UCSD-AML1 (cell line): ENCODE measurements at regions not wholly inside any gene's neighbourhood (a gene's known extent, or its start where the extent isn't known, plus 50 kb on each side); places are given as distances from the start of the nearest gene placed in this dataset.
"Not testable (repeated sequence)": the region's sequence is repeated elsewhere in the genome, so short reads cannot be mapped to it uniquely, and the experiment has no call there.

Experiments used
- DNase-seq: peaks from one replicate; lab custom pipeline; 2025; ENCODE audit not compliant: unreplicated experiment; lab: John Stamatoyannopoulos, UW

- DNase-seq, result no peak
Measured at GRCh38 chr14:30356438-30357202, 202.3 kb upstream of the G2E3 start.

GRCh38 chr14:30357791-30358190 is 201.2 kb upstream of the G2E3 start:
- no peak for DNase-seq

GRCh38 chr14:30362369-30363218 is 196.4 kb upstream of the G2E3 start:
- no peak for DNase-seq

- not testable (repeated sequence) for DNase-seq
Measured at GRCh38 chr14:30363219-30363880, 195.6 kb upstream of the G2E3 start.

- no peak for DNase-seq
Measured at GRCh38 chr14:30369502-30370180, 189.3 kb upstream of the G2E3 start.

- no peak for DNase-seq
Measured at GRCh38 chr14:30373053-30373452, 185.9 kb upstream of the G2E3 start.

- DNase-seq, result no peak
Measured at GRCh38 chr14:30373526-30373925, 185.4 kb upstream of the G2E3 start.

GRCh38 chr14:30375296-30375892 is 183.6 kb upstream of the G2E3 start:
- peak; percentile 64 for DNase-seq

GRCh38 chr14:30381861-30382480 is 177.0 kb upstream of the G2E3 start:
- DNase-seq, result no peak

GRCh38 chr14:30385925-30386324 is 173.0 kb upstream of the G2E3 start:
- no peak for DNase-seq

GRCh38 chr14:30387871-30388270 is 171.1 kb upstream of the G2E3 start:
- DNase-seq, result no peak

- no peak for DNase-seq
Measured at GRCh38 chr14:30389134-30389876, 169.7 kb upstream of the G2E3 start.

- DNase-seq, result no peak
Measured at GRCh38 chr14:30389877-30390385, 169.0 kb upstream of the G2E3 start.

GRCh38 chr14:30395065-30395464 is 163.9 kb upstream of the G2E3 start:
- no peak for DNase-seq

GRCh38 chr14:30402846-30403245 is 156.1 kb upstream of the G2E3 start:
- no peak for DNase-seq

GRCh38 chr14:30403791-30404190 is 155.2 kb upstream of the G2E3 start:
- DNase-seq, result no peak

GRCh38 chr14:30409508-30410015 is 149.4 kb upstream of the G2E3 start:
- DNase-seq, result not testable (repeated sequence)

GRCh38 chr14:30410986-30411385 is 148.0 kb upstream of the G2E3 start:
- no peak for DNase-seq

GRCh38 chr14:30413184-30413583 is 145.8 kb upstream of the G2E3 start:
- DNase-seq, result not testable (repeated sequence)
